Cerebellar cortex (tissue), 1 donor: ENCODE measurements at regions not wholly inside any gene's neighbourhood (a gene's known extent, or its start where the extent isn't known, plus 50 kb on each side); places are given as distances from the start of the nearest gene placed in this dataset.

ENCODE experiments used
- DNase-seq: peaks from one replicate; pipeline ENCODE4 v3.0.0-alpha.2; 2015; ENCODE audit warnings: low spot score

GRCh38 chr12:115355301-115355700 is 671.3 kb upstream of the TBX3 start:
- no peak for DNase-seq

DNA sequence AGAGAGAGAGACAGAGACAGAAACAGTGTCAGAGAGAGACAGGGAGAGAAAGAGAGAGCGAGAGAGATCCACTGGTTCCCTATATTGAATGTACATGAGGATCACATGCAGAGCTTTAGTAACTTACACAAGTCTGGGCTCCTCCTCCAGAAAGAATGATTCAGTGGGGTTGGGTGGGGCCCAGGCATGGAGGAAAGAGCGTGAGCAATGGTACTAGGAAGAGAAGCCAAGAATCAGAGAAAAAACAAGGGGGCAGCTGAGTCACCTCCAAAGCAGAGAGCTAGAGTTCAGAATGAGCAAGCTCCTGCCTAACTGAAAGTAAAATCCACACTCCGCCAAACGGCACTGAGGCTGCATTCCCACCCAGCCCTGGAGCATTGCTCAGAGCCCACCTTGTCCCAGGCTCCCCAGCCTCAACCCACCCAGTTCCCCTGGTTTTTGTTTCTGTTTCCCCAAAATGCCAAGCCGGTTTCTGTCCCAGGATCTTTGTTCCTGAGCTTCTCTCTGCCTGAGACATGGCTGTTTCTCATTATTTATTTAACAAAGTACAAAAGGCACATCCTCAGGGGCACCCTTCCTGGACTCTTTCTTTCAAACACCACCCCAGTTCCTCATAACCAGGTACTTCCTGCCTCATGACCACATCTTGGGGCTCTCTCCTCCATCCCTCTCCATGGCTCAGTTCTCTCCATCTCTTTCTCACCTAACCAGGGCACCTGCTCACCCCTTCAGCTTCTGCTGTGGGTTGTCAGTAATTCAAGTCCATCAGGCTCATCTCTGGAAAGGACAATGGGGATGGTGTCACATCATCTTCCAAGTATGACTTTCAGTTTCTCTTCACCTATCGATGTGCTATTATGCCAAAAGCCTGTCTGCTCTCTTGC is 670.3 kb upstream of the TBX3 start:
- no peak for DNase-seq

DNA sequence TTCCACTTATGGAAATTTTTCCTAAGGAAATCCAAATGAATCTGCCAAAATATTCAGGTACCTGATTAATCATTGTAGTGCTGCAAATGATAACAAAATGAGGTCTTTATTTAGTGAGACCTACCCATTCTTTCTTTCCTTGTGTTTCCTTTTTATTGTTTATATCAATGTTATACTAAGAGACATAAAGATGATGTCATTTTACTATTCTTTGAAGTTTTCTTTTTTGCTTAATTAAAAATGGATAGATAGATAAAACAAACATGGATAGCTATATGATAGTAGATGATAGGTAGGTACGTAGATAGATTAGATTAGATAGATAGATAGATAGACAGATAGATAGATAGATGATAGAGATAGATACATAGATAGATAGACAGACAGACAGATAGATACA is 669.5 kb upstream of the TBX3 start:
- DNase-seq: no peak

DNA sequence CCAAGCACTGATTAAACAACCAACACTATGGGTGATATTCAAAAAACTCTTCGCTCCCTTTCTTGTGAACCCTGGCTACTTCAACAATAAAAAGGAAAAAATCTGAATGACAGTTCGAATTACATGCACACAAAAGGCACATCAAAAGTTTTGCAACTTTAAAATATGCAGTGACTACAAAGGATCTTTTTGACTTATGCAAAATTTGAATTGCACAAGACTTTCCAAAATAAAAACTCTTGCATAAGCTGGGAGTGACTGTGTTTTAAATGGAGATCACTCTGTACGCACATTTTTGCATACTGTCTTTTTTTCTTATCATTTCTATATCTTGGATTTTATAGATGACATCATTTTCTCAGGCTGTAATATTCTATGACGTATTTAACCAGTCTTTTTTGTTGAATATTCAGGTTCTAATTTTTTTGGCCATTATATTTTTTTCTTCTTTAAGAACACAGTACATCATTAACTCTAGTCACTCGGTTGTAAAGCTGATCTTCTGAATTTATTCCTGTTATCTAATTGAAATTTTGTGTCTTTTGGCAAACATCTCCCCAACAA is 667.6 kb upstream of the TBX3 start:
- no peak for DNase-seq

- no peak for DNase-seq
These were observed 665.7 kb upstream of the TBX3 start for GRCh38 chr12:115349711-115350110.

GRCh38 chr12:115348301-115348700 is 664.3 kb upstream of the TBX3 start:
- DNase-seq: no peak

- no peak for DNase-seq
These were observed 659.6 kb upstream of the TBX3 start for GRCh38 chr12:115343601-115344000.

DNA sequence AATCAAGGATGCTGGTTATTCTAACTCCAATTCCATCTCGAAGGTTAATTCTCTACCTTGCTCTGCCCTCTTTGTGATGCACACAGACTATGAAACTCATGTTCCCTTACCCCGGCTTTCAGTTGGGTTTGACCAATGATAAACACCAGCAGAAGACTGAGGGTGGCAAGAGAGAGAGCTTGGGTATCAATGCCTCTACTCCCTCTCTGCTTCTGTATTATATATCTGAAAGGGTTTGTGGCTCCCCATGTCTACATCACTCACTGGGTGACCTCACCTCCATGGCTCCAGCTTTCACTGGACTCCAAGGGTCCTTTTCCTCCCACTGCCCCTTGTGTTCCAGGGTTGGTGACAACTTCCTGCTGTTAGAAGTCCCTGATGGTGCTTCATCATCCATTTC is 659.0 kb upstream of the TBX3 start:
- DNase-seq: no peak

DNA sequence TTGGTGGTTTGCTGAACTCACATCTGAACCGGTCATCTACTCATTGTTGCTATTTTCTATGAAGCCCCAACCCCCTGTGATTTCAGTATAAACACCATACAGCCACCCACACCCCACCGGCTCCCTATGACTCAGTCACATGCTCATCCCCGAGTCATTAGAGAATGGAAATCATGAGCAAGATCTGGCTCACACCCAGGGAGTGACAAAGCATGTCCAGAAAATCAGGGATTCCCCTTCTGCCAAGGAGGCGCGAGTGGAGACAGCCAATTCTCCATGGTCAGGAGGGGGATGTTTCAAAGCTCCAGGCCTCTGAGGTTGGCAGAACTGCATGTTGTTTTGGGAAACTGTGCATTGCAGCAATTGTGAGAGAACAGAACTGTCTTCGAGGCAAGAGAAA is 657.5 kb upstream of the TBX3 start:
- no peak for DNase-seq

GRCh38 chr12:115338566-115339294 is 654.8 kb upstream of the TBX3 start:
- no peak for DNase-seq

DNA sequence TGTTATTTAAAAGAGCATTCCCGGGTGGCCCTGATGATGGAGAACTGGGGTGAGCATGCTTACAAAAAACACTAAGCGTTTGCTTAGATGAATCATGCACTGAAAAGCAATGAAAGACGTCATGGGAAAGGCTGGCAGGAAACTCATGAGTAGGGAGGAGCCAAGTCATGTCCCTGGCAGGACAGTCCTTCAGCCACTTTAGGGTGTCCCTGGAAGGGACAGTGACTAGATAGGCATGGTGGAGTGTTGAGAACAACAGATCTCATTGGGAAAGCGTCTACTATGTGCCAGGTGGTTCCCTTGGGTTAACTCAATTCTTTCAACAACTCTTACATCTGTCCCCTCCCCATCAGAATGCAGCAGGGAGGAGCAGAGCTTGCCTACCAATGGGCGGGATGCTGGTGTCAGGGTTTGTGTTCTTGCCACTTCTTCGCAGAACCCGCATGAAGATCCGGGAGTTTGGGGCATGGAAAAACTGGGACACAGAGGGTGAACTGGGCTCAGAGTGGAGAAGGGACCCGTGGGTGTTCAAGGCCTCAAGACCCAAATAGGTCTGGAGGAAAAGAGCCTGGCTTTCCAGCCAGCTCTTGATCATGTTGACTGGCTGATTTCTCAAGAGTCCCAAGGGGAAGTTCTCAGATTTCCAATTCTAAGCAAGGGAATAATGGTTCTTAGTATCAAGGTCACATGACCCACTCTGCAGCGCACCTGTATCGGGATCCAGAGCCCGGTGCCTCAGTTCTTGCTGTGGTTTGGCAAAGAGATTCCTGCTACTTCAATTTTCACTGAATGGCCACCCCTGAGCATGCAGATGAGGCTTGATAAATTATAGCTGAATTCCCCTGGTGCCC is 653.9 kb upstream of the TBX3 start:
- peak; percentile 8 for DNase-seq

DNA sequence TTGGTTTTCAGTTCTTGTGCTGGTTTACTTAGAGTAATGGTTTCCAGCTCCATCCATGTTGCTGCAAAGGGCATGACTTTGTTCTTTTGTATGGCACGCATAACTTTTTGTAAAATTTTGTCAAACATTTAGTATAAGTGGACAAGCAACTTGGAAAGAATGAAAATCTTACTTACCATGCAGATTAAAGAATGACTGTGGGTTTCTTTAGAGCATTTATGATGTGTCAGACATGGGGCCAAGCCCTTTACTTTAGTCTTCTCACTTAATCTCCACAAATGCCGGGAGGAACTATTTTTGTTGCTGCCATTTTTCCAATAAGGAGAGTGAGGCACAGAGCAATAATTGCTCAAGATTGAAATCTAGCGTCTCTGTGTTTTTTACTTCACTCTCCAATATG is 652.5 kb upstream of the TBX3 start:
- no peak for DNase-seq

DNA sequence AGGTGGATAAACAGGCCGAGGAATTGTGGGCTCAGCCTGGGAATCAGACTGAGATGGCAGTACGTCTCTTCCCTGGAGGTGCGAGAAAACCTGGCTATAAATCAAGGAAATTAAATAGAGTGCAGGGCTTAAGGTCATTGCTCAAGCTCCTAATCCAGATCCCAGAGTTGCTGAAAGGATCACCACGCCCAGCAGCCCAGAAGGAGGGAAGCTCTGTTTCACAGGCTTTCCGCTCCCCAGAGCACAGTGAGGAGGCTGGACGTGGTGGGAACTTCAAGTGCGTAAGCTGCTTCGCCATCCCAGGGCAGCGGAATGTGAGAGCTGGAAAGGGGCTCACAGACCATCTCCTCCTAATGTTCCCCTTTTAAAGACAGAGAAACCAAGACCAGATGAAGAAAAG is 651.6 kb upstream of the TBX3 start:
- DNase-seq: no peak

- no peak for DNase-seq
These were observed 651.1 kb upstream of the TBX3 start for GRCh38 chr12:115335048-115335447.

GRCh38 chr12:115332945-115333344 is 649.0 kb upstream of the TBX3 start:
- DNase-seq: no peak

- DNase-seq: no peak
These were observed 641.9 kb upstream of the TBX3 start for GRCh38 chr12:115325858-115326257.

DNA sequence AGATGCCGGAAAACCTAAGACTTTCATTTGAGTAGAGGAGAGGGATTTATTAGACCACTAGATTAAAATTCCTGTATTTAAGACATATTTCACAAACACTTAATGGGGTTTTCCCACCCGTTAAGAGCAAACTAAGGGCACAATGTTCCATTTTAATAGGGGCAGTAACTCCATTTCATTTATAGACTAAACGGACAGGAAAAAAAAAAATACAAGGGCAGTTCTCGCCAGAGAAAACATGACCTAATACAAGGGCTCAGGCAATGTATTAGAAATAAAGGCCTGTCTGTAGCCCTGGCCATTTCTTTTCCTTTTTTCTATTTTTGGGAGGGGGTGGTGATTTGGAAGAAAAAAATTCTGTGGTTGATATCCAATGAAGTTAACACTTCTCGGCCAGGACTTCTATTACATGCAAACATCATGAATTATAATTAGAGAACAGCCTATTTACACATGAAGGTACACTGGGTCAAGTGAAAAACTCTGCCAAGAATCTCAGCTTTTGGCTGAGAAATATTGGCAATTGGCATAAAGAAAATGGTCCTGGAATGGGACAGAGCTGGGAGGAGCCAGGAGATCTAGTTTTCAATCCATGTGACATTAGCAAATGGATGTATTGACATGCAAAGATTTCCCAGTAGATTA is 641.1 kb upstream of the TBX3 start:
- peak; percentile 10 for DNase-seq

- no peak for DNase-seq
These were observed 639.4 kb upstream of the TBX3 start for GRCh38 chr12:115323223-115323905.

DNA sequence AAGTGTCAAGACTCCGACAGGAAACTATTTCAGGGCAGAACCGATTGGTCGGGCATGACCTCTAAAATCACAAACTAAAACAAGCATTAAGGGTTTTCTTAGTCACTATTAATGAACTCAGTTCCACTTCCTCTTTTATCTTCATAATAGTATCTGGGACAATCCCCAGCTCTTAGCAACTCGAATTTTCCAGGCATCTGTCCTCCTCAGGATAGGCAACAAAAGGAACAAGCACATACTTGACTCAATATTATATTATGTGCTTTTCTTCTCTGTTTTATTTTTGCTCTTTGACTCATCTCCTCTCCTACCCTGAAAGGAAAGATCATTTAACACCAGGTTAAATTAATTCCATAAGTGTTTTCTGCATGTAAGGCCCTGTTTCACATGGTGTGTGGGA is 638.3 kb upstream of the TBX3 start:
- DNase-seq: no peak

DNA sequence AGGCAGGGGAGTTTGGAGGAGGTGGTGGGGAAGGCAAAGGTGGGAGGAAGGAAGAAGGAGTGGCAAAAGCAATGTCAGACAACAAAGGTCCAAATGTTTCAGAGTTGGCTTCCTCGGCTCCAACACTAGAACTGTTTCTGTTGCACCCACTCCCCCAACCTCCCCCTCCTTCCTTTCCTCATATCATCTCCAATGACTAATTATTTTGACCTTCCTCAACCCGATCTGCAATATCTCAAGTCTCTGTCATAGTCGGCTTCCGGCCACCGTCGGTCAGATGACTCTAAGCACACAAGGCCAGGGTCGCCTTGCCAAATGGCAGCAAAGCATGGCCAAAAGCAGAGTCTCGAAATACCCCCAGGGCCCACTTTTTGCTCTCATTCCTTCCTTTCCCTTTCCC is 637.0 kb upstream of the TBX3 start:
- DNase-seq: no peak

DNA sequence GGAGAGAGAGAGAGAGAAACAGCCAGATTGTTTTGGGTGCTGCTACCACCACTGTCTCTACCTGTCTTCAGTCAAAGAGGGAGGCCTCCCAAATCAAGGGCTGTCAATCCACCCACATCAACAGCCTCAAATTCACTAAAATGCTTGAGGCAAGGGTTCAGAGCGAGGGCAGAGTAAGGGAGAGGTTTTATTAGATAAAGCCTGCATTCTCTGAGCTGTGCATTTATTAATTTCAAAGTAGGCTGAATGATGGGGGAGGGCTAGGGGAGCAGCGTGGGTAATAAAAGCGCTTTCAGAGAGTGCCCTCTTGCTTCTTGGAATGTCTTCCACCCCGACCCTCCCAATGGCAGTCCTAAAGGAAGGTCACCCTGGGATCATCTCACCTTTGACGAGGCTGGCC is 636.5 kb upstream of the TBX3 start:
- DNase-seq: no peak
